ENCODE measurements at regions not wholly inside any gene's neighbourhood (a gene's known extent, or its start where the extent isn't known, plus 50 kb on each side); places are given as distances from the start of the nearest gene placed in this dataset.
A peak's percentile ranks its signal among the peaks of the same experiment; 100 is the strongest.

DNA sequence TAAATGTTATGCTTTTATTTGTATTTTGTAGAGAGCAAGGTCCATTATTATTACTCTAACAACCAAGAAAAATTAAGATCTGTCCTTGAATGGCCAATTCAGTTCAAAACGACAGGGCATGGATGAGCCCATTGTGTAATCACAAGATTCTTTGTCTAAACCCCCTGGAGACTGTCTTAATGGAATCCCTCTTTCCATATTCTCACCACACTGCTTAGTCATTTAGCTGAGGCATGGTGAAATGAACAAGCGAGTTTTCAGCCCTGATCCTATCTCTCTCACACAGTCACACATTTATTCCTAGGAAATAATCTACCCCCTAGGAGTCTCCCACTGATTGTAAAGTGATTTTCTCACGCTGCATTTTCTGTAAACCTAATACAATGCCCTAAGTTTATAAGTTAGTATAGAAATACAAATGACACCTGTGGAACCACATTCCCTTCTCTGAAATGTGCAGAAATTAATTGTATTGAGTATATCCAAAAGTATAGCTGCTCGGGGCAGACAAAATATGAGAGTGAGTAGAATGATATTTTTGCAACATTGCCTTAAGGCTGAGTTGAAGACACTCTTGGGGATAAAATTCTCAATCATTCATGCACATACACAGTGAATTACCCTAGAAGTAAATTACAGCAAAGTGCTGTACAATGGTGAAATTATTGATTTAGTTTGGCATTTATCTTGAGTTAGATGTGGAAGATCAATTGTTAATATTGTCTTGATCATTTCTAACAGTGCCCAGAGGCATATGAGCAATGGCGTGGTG is 119.7 kb upstream of the PCDH7 start:
- DNase-seq (ENCODE audit: low read depth), result peak; percentile 16

DNA sequence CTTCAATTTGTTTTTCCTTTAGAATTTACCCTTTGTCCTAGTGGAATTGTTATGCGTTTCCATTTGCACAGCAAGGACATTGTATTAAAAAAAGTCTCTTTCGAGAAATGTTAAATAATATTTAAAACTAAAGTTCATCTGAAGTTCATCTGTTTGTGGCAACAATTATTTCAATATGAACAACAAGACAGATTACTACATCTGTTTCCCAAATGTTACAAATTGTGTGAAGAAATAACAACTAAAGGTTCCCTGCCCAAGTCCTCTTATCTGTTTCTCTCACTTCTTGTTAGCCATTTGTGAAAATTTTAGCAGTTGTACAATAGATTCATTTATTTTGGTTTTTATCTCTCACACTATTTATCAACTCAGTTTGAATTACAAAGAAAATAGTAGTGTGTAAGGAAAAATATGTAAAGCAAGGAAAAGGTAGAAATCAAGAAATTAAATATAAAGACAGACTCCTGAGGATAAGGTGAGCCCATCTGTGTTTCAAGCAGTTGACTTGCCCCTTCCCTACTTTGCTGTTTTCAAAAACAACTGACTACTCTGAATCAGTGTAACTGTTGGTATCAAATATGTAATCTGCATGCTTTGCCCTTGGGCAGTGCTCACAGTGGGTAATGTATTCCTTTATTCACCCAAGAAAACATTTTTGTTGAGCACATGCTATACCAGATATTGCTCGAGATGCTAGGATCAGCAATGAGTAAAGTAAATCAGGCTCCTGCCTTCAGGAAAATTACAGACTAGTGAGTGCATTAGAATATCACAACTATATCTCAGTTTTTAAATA is 118.9 kb upstream of the PCDH7 start:
- no peak for DNase-seq (ENCODE audit: low read depth)

DNA sequence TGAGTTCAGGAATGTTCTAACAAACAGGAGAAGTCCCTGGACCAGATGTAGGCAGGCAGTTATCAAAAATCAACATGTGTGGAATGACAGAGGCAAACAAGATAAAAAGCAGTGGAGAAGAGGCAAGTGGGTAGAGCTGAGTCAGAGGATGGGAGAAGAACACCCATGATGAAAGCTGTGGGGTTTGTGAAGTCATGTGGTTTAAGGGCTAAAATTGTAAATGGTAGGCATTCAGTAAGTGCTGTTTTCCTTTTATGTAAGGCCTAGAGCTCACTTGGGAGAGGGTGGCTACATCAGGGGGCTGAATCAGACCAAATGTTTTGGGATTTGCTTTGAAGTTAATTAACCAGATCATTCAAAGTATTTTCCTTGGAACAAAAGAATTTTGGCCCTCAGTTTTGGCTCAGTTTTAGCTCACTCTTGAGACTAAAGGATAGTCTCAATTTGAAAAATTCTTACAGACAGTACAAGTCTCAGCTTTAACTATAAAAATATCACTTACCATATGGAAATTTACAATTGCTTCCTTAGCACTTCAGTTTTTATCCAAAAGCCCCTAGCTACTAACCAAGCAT is 114.5 kb upstream of the PCDH7 start:
- DNase-seq (ENCODE audit: low read depth), result no peak

DNA sequence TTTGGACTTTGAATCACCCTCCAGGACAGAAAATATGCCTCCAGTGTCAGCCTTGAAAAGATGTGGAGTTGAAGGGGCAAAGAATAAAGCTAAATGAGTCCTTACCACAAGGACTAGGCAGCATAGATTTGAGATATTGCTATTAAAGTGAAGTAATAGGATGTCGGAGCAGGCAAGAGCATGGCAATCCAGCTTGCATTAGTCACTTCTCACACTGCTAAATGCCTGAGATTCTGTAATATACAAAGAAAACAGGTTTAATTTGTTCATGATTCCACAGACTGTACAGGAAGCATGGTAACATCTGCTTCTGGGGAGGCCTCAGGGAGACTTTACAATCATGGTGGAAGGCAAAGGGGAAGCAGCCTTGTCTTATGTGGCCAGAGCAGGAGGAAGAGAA is 109.8 kb upstream of the PCDH7 start:
- no peak for DNase-seq (ENCODE audit: low read depth)

DNA sequence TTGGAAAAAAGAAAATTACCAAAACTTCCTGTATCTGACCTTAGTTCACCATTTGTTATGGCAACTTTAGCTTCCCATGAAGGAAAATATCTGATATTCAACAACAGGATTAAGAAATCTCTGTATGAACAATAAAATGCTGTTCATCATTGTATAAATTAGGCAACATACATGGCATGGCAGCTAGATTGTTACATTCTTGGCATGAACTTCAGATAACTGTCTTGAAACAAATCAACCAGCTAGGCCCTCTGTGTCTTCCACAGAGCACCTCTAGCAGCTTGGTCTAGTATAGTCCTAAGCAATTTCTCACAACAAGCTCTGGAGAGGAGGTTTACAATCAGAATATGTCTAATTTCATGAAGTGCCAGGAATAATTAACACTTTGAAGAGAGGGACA is 105.4 kb upstream of the PCDH7 start:
- no peak for DNase-seq (ENCODE audit: low read depth)

DNA sequence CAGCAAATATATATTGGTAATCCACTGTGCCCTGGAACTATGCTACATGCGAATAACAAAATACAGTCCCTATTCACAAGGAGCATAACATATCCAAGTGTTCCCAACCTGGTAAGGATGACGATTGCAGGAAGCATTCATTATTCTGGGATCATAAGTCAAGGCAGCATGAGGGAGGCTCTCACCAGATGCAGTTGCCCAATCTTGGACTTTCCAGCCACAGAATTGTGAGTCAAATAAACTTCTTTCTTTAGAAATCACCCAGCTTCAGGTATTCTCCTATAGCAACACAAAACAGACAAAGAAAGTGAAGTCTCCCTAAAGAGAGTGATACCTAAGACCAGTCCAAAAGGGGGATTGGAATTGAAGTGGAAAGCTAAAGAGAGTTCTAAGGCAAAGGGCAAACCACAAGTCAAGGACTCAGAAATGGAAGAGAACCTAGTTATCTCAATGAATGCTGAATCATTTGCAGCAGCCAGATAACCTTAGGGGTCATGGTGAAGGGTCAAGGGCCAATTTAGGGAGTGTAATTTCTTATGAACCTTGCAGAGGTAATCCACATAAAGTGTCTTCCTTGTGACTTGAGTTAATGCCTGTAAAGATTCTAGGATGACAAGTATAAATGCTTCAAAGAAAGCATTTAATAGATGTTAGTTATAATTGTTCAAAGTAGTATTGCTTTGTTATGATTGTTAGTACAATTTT is 103.1 kb upstream of the PCDH7 start:
- DNase-seq (ENCODE audit: low read depth), result peak; percentile 36

DNA sequence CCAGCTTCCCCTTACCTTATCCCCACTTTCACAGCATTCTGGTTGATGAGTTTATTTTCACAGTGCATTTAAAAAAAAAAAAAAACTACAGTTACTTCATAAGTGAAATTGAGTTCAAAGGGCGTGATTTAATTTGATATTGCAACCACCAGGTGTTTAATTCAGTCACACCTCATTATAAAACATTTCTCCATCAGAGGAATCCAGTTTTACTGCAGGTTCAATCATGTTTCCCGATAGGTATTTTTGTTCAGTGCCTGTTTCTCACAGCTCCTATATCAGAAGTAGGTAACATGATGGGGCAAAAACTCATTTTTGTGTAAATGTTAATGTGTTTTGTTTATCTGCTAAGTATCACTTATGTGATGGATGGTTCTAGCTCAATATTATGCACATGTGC is 102.3 kb upstream of the PCDH7 start:
- no peak for DNase-seq (ENCODE audit: low read depth)

DNA sequence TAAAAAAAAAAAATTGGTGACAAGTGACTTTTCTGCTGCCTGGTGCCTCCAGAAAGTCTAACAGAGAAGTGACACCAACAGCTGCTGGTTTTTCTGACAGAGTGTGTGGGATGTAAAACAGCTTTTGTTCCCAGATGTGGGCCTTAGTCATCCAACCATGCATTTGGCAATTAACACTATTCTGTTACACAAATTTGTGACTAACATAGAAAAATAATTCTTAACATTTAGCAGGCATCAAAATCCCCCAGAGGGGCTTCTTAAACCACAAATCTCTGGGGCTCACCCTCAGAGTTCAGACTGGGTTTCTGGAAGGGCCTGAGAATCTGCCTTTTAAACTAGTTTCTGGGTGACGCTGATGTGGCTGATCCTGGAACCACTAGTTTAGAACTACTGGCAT is 100.5 kb upstream of the PCDH7 start:
- no peak for DNase-seq (ENCODE audit: low read depth)

DNA sequence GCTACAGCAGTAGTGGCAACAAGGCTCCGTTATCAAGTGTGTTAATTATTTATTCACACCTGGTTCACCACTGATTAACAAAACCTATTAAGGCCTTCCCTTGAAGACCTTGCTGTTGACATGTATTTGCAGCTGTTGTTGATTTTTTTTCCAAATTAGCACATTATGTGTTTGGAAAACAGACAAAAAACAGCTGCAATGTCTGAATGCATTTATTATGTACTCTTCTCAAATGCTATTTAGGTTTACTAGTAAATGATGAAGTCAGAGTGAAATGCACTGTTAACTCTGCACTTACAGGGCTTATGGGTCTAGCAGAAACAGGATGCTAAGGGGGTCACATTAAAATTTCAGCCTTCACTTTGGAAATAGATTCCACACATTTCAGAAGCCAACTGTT is 99.5 kb upstream of the PCDH7 start:
- DNase-seq (ENCODE audit: low read depth), result no peak

DNA sequence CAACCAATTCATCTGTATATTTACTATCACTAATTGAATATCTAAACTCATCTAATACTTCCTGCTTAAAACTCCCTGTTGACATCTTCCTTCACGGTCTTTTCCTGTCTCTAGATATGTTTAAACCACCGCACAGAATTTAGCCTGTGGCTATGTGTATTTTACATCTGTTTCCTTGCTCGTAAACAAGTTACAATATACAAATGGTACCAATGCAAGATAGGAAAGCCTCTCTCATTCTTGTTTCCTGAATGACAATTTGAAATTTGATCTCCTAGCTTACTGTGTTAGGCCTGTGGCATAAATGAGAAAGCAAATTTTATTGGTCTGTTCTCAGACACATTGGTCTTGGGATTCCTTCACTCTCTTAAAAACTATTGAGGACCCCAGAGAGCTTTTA is 89.7 kb upstream of the PCDH7 start:
- DNase-seq (ENCODE audit: low read depth), result no peak

DNA sequence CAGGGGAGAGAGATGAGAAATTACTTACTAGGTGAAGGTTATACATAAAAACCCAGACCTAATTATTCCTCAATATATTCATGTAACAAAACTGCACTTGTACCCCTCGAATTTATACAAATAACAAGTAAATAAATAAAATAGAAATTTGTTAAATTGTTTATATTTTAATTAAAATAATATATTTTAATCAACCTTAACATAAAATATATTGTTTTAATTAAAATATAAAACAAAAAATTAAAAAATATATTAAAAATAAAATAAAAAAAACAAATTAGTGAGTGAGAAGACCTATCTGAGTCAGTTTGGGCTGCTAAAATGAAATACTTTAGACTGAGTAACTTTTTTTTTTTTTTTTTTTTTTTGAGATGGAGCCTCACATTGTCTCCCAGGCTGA is 87.4 kb upstream of the PCDH7 start:
- DNase-seq (ENCODE audit: low read depth), result no peak

DNA sequence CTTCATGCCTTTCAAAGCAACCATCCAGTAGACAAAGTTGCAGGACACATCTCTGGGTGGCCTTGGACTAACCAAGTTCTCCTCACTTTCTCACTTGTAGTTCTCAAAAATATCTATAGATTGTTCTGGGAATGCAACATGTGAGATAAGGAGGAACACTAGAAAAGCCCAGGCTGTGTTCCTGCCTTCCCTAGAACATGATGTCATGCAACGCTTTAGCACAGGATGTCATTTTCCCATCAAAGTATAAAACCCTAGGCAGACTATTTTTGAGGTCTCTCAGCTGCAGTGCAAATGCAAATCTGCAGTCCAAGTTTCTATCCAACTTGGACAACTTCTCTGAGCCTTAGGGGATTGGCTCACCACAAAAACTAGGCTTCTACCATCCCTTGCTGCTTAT is 78.8 kb upstream of the PCDH7 start:
- no peak for DNase-seq (ENCODE audit: low read depth)

DNA sequence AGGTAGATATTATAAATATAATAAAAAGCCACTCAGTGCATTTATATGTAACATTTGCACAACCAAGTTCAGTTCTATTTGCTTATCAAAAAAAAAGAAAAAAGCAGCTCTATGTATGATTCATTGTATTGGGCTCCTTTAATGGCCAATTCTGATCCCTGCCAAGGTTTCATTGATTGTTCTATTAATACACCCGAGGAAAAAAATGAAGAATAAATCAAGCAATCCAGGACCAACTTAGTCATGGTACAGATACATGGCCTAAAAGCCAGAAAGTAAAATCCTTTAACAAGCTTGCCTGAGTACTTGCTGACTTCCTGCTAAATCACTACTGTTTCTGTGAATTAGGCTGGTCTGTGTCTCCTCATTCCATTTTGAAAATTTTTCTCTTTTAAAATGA is 77.6 kb upstream of the PCDH7 start:
- no peak for DNase-seq (ENCODE audit: low read depth)

DNA sequence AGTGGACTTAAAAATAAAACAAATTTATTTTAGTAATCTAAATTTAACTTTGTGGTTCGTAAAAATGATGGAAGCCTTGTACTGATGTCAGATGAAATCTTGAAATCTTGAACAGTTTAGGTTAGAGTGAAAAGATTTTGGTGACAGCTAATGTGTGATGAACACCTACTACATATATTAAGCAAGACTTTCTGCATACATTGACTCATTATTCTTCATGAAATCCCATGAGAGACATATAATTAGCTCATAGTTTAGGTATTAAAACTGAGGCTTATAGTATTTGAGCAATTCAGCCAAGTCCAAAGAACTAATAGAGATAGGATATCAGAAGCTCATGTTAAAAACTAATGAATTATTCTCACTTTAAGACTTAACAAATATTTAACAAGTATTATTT is 66.9 kb upstream of the PCDH7 start:
- DNase-seq (ENCODE audit: low read depth), result no peak

DNA sequence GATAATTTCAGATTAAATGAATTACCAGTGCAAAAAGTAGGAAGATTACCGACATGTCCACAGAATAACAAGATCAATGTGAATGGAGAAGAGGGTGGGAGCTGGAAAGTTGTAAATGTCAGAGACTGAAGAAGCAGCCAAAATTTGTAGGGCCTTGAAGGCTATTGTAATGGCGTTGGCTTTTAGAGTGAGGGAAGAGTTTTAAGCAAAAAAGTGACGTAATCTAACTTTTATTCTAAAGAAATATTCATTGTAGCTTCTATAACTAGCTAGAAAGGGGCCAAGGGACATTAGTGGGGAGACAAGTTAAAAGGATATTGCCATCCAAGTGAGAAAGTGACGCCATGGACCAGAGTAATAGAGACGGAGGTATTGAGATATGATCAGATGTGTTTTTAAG is 63.3 kb upstream of the PCDH7 start:
- DNase-seq (ENCODE audit: low read depth), result no peak

DNA sequence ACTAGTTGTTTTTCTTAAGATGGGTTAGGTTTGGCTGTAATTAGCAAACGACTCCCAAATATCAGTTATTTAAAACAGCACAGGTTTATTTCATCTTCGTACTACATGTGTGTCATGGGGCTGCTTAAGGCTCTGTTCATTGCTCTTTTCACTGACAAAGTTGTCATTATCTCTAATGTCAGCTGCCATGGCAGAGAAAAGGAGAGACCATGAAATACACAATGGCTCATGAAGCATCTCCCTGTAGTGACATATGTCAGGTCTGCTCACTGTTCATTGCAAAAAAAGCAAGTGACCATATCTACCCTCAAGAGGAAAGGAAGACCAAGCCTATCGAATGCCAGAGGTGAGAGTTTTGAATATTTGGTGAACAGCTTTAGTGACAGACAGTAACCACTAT is 52.2 kb upstream of the PCDH7 start:
- DNase-seq (ENCODE audit: low read depth), result no peak

DNA sequence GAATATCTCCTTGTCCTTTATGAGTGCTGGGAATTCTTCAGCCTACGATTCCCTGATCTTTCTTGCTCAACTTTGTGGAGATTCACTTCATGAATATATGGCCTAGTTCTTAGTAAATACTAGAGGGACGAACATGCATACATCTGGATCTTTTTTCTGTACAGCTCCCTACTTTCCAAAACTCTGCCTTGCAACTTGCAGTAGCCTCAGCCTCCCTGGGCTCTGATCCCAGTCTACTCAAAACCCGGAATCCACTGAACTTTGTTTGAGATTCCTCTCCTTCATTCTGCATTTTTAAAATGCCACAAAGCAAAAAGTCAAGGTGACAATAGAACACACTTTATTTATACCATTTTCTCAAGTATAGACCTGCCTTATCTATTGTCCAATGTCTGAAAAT is 50.0 kb upstream of the PCDH7 start:
- DNase-seq (ENCODE audit: low read depth), result no peak
